HCT116 (cell line): ENCODE measurements at regions not wholly inside any gene's neighbourhood (a gene's known extent, or its start where the extent isn't known, plus 50 kb on each side); places are given as distances from the start of the nearest gene placed in this dataset.

Experiments
- ATAC-seq: fragments of 200-7000 bp; cut with Tn5 transposase; 2 replicates; pipeline ENCODE4 v1.9.1; 2020; ENCODE audit warnings: mild to moderate bottlenecking, moderate library complexity
- BruUV-seq: library from RNA; stranded (reverse); fragments of 400-500 nt; replicated peaks from 2 replicates; lab custom pipeline; 2021; lab: Mats Ljungman, UMichigan
- CTCF ChIA-PET: fragments of 300-600 bp; sonication (Branson Sonifier 250); formaldehyde crosslinking; loops from one replicate; lab custom pipeline; 2021; ENCODE audit warnings: antibody characterized with exemption; lab: Charles Lee
- POLR2A ChIA-PET: fragments of 300-600, 350-600 bp; sonication (Branson Sonifier 250); formaldehyde crosslinking; loops from one replicate; lab custom pipeline; 2021; ENCODE audit warnings: antibody characterized with exemption; lab: Charles Lee
- RAD21 ChIA-PET, 2 experiments: fragments of 300-600 bp; sonication (Branson Sonifier 250); formaldehyde crosslinking; loops; one replicate each; lab custom pipeline; 2023; ENCODE audit warnings: low total read pairs in 2 of 2; ENCODE audit not compliant: uncharacterized antibody in 2 of 2, unreplicated experiment in 2 of 2, low non-redundant PET in 1 of 2; lab: Charles Lee
- DNase-seq: peaks from one replicate; pipeline ENCODE4 v3.0.0-alpha.2; 2010; ENCODE audit warnings: low read depth, low spot score
- H2AFZ ChIP-seq: fragments of 200-600 bp; shearing (Covaris generic), sonication (generic); 2 replicates; pipeline ENCODE4 v1.6.1; 2017; ENCODE audit warnings: low read depth, mixed run types, mixed read lengths, antibody characterized with exemption, low read length; ENCODE audit not compliant: poor library complexity, severe bottlenecking
- H3K27ac ChIP-seq: 2 replicates; pipeline ENCODE4 v1.5.1; 2012; ENCODE audit warnings: low read depth, low read length
- H3K27me3 ChIP-seq: fragments of 200-600 bp; sonication (generic); 2 replicates; pipeline ENCODE4 v1.6.1; 2016; ENCODE audit warnings: mixed run types, low read length, mixed read lengths; ENCODE audit not compliant: insufficient read depth
- H3K36me3 ChIP-seq, 2 experiments: fragments of 200-500 bp in 1 of 2; fragments of 200-600 bp in 1 of 2; sonication (Bioruptor generic) in 1 of 2; sonication (generic) in 1 of 2; 2 replicates each; pipeline versions ENCODE4 v1.5.1 to v1.6.1; 2014 to 2016; ENCODE audit warnings: low read length in 2 of 2, inconsistent platforms in 1 of 2, mixed read lengths in 1 of 2, mixed run types in 1 of 2; ENCODE audit not compliant: insufficient read depth in 2 of 2, control insufficient read depth in 1 of 2
- H3K4me1 ChIP-seq, 2 experiments: fragments of 200-600 bp in 1 of 2; sonication (generic) in 1 of 2; 2 replicates each; pipeline versions ENCODE4 v1.5.1 to v1.6.1; 2012 to 2017; ENCODE audit warnings: low read length in 2 of 2, inconsistent platforms in 1 of 2, mild to moderate bottlenecking in 1 of 2, mixed read lengths in 1 of 2, mixed run types in 1 of 2, moderate library complexity in 1 of 2; ENCODE audit not compliant: insufficient read depth in 2 of 2, control insufficient read depth in 1 of 2
- H3K4me2 ChIP-seq: fragments of 200-600 bp; sonication (generic); 2 replicates; pipeline ENCODE4 v1.6.1; 2017; ENCODE audit warnings: mixed run types, low read length, mixed read lengths
- H3K4me3 ChIP-seq, 2 experiments: fragments of 200-600 bp in 1 of 2; sonication (generic) in 1 of 2; replicated peaks in 1 of 2; 2 replicates each; pipeline ENCODE4 v1.5.1; 2011 to 2016; ENCODE audit warnings: low read length in 2 of 2, control low read depth in 1 of 2, low read depth in 1 of 2, mild to moderate bottlenecking in 1 of 2, mixed read lengths in 1 of 2, mixed run types in 1 of 2
- H3K79me2 ChIP-seq: fragments of 200-600 bp; sonication (generic); 2 replicates; pipeline ENCODE4 v1.6.1; 2017; ENCODE audit warnings: mild to moderate bottlenecking, mixed run types, low read length, moderate library complexity, mixed read lengths; ENCODE audit not compliant: insufficient read depth
- H3K9ac ChIP-seq: fragments of 200-600 bp; sonication (generic); 2 replicates; pipeline ENCODE4 v1.6.1; 2016; ENCODE audit warnings: low read length, mixed read lengths
- H3K9me2 ChIP-seq: fragments of 200-600 bp; sonication (generic), shearing (Covaris generic); 2 replicates; pipeline ENCODE4 v1.6.1; 2017; ENCODE audit warnings: mixed run types, mild to moderate bottlenecking, moderate library complexity; ENCODE audit not compliant: insufficient read depth
- H3K9me3 ChIP-seq, 2 experiments: fragments of 200-500 bp in 1 of 2; fragments of 200-600 bp in 1 of 2; sonication (Bioruptor generic) in 1 of 2; sonication (generic) in 1 of 2; 2 replicates each; pipeline ENCODE4 v1.6.1; 2014 to 2017; ENCODE audit warnings: low read length in 2 of 2, mixed read lengths in 2 of 2, inconsistent platforms in 1 of 2, low read depth in 1 of 2, mild to moderate bottlenecking in 1 of 2, mixed run types in 1 of 2, moderate library complexity in 1 of 2; ENCODE audit not compliant: control insufficient read depth in 1 of 2, insufficient read depth in 1 of 2
- H4K20me1 ChIP-seq: fragments of 200-600 bp; sonication (generic), shearing (Covaris generic); 2 replicates; pipeline ENCODE4 v1.6.1; 2017; ENCODE audit warnings: mixed run types, mild to moderate bottlenecking, moderate library complexity; ENCODE audit not compliant: insufficient read depth
- CBX3 ChIP-seq: IDR thresholded peaks from 2 replicates; pipeline ENCODE4 v1.6.1; 2012; ENCODE audit warnings: low read depth
- CEBPB ChIP-seq: IDR thresholded peaks from 2 replicates; pipeline ENCODE4 v1.6.1; 2012; ENCODE audit warnings: low read depth
- EGR1 ChIP-seq: IDR thresholded peaks from 2 replicates; pipeline ENCODE4 v1.6.1; 2012; ENCODE audit warnings: low read depth
- EZH2phosphoT487 ChIP-seq: fragments of 200-600 bp; IDR thresholded peaks from 2 replicates; pipeline ENCODE4 v1.6.1; 2018; ENCODE audit warnings: antibody characterized with exemption, borderline replicate concordance
- FOSL1 ChIP-seq: IDR thresholded peaks from 2 replicates; pipeline ENCODE4 v1.6.1; 2012; ENCODE audit warnings: low read depth
- JUND ChIP-seq: IDR thresholded peaks from 2 replicates; pipeline ENCODE4 v1.6.1; 2012
- POLR2A ChIP-seq: IDR thresholded peaks from 2 replicates; pipeline ENCODE4 v1.7.0; 2011; ENCODE audit warnings: borderline replicate concordance; ENCODE audit not compliant: insufficient read depth, insufficient read length; ENCODE audit errors: extremely low read depth
- SP1 ChIP-seq: IDR thresholded peaks from 2 replicates; pipeline ENCODE4 v1.6.1; 2012; ENCODE audit warnings: low read depth
- TCF7L2 ChIP-seq: IDR thresholded peaks from 2 replicates; pipeline ENCODE4 v1.7.0; 2011; ENCODE audit warnings: borderline replicate concordance, inconsistent platforms; ENCODE audit not compliant: insufficient read depth, insufficient read length; ENCODE audit errors: extremely low read depth
- YY1 ChIP-seq: IDR thresholded peaks from 2 replicates; pipeline ENCODE4 v1.6.1; 2011; ENCODE audit warnings: low read length, low read depth, moderate library complexity, mild to moderate bottlenecking; ENCODE audit not compliant: insufficient replicate concordance; ENCODE audit errors: extremely low read depth
- intact Hi-C: fragments of 100-400 bp; cut with micrococcal nuclease; formaldehyde crosslinking; loops from 2 replicates; pipeline ENCODE4 v1.10.0; 2022
- TF ChIP-seq, protein P1 (sequence below), 3 experiments: fragments of 200-600 bp in 1 of 3; sonication (generic) in 1 of 3; IDR thresholded peaks in 2 of 3; conservative IDR thresholded peaks in 1 of 3; 2 replicates each; pipeline ENCODE4 v1.5.1; 2012 to 2017; ENCODE audit warnings: low read depth in 2 of 3, low read length in 2 of 3, antibody characterized with exemption in 1 of 3, borderline replicate concordance in 1 of 3, control low read depth in 1 of 3, mild to moderate bottlenecking in 1 of 3, mixed read lengths in 1 of 3, mixed run types in 1 of 3, moderate library complexity in 1 of 3; ENCODE audit not compliant: insufficient read depth in 1 of 3
- TF ChIP-seq, protein P2 (sequence below): IDR thresholded peaks from 2 replicates; pipeline ENCODE4 v1.6.1; 2012
- TF ChIP-seq, protein P3 (sequence below): IDR thresholded peaks from 2 replicates; pipeline ENCODE4 v1.6.1; 2012

DNA sequence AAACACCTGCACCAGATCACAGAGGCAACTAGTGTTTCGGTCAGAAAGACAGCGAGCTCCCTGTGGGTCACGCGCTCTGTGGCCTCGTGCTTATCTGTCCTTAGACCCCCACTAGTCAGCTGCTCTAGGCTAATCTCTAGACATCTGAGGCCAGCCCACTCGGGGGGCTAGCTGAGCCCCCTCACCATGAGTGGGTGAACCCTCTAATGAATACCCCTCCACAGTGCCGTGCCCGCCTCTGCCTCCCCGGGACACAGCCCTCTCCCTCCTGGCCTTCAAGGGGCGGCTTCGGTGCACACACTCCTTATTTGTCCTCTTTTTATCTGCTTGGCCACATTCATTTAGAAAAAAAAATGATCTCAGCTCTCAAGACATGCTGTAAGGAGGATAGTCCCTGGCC, 320.1 kb downstream of the C16orf95 start:
- ATAC-seq (no peak), DNase-seq (no peak)
- Histone ChIP-seq H3K9me3 (no peaks in the 10 kb centered on the region), H3K27ac (no peak overlapping the region), H3K27me3 (peaks cover 52% of the 10 kb centered on the region), H3K9ac (no peak overlapping the region), H3K36me3 (no peaks in the 10 kb centered on the region), H4K20me1 (no peaks in the 10 kb centered on the region), H3K4me2 (no peak overlapping the region), H3K4me1 (peaks cover 0 to 15% of the 10 kb centered on the region in 2 experiments; a peak in 2 of 4 replicates), H3K9me2 (no peaks in the 10 kb centered on the region), H3K4me3 (no peak overlapping the region), H3K79me2 (no peaks in the 10 kb centered on the region), H2AFZ (no peak overlapping the region)
- no TSS peak for BruUV-seq
- no peak for TF ChIP-seq CBX3
- TF ChIP-seq, protein P1, sequence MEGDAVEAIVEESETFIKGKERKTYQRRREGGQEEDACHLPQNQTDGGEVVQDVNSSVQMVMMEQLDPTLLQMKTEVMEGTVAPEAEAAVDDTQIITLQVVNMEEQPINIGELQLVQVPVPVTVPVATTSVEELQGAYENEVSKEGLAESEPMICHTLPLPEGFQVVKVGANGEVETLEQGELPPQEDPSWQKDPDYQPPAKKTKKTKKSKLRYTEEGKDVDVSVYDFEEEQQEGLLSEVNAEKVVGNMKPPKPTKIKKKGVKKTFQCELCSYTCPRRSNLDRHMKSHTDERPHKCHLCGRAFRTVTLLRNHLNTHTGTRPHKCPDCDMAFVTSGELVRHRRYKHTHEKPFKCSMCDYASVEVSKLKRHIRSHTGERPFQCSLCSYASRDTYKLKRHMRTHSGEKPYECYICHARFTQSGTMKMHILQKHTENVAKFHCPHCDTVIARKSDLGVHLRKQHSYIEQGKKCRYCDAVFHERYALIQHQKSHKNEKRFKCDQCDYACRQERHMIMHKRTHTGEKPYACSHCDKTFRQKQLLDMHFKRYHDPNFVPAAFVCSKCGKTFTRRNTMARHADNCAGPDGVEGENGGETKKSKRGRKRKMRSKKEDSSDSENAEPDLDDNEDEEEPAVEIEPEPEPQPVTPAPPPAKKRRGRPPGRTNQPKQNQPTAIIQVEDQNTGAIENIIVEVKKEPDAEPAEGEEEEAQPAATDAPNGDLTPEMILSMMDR (IDR thresholded peaks at IDR 0.05 in 2 of 3, conservative IDR thresholded peaks at IDR 0.05 in 1 of 3; ENCODE audit: borderline replicate concordance in 1 of 3, insufficient read depth in 1 of 3, low read depth in 2 of 3, low read length in 2 of 3): no peak
- TF ChIP-seq, protein P2, sequence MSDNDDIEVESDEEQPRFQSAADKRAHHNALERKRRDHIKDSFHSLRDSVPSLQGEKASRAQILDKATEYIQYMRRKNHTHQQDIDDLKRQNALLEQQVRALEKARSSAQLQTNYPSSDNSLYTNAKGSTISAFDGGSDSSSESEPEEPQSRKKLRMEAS: no peak
- TF ChIP-seq EZH2phosphoT487: no peak
- TF ChIP-seq JUND: no peak
- CTCF ChIA-PET: no interaction called here
- intact Hi-C loops: no loop called here
- POLR2A ChIA-PET: no interaction called here
- RAD21 ChIA-PET: no interaction called here

DNA sequence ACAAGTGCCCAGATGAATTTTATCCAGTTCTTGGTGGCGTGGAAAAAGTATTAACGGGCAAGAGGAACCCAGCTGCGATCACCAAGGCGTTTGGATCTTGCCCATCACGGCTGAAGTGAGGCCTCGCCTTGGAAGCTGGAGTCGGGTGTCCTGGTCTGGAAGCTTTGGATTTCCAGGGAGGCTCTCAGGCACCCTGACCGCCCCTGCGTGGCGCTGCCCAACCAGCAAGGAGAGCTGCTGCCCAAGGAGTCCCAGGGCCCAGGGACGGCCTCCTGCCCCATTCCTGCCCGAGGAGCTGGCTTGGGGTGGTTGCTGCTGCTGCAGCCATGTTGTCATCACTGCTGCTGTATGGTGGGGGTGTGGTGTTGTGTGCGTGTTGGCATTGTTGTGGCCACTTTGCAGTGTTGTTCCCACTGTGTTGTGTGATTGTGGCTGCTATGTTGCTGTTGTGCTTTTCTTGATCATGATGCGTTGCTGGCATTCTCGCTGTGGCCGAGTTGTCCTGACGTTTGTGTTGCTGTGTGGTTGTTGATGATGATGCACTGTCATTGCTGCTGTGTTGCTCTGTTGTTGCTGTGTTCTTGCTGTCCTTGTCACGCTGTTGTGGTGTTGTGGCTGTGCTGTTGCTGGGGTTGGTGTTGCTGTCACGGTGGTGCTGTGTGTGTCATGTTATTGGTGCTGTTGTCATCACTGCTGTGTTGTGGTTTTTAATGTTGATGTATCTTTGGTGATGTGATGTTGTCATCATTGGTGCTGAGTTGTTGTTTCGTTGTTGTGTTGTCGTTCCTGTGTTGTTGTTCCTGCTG, 318.8 kb downstream of the C16orf95 start:
- no peak for TF ChIP-seq YY1
- TF ChIP-seq, protein P2: no peak
- no peak for TF ChIP-seq POLR2A
- no peak for TF ChIP-seq CEBPB
- no peak for TF ChIP-seq CBX3
- no peak for TF ChIP-seq SP1
- no peak for TF ChIP-seq JUND
- TF ChIP-seq EGR1: no peak
- TF ChIP-seq, protein P3, sequence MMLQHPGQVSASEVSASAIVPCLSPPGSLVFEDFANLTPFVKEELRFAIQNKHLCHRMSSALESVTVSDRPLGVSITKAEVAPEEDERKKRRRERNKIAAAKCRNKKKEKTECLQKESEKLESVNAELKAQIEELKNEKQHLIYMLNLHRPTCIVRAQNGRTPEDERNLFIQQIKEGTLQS: no peak
- no peak for TF ChIP-seq TCF7L2
- TF ChIP-seq FOSL1: no peak
- ATAC-seq: no peak
- RAD21 ChIA-PET: no interaction called here
- Histone ChIP-seq H3K9ac (no peak overlapping the region), H3K4me2 (no peak overlapping the region), H3K4me3 (no peak overlapping the region), H3K4me1 (peaks cover 0 to 15% of the 10 kb centered on the region in 2 experiments; a peak in 2 of 4 replicates), H2AFZ (no peak overlapping the region), H3K27me3 (peaks cover 46% of the 10 kb centered on the region), H4K20me1 (no peaks in the 10 kb centered on the region), H3K79me2 (no peaks in the 10 kb centered on the region), H3K9me3 (no peaks in the 10 kb centered on the region), H3K27ac (no peak overlapping the region), H3K36me3 (no peaks in the 10 kb centered on the region), H3K9me2 (no peaks in the 10 kb centered on the region)
- POLR2A ChIA-PET: no interaction called here
- intact Hi-C loops: no loop called here
- DNase-seq: no peak
- CTCF ChIA-PET: no interaction called here
- BruUV-seq: no TSS peak
